Activated CD4-positive, alpha-beta T cell treated with anti-CD3 and anti-CD28 coated beads, Interleukin-2, Interleukin-6, amounts not matched to agents 100 ng/mL and 50 ng/mL, durations not matched to agents 16 hours and 8 hours (primary cell): ENCODE measurements at regions not wholly inside any gene's neighbourhood (a gene's known extent, or its start where the extent isn't known, plus 50 kb on each side); places are given as distances from the start of the nearest gene placed in this dataset.

Experiments
- DNase-seq: peaks from one replicate; pipeline ENCODE4 v3.0.0-alpha.2; 2020

GRCh38 chr4:110967936-110968335, 345.1 kb upstream of the PITX2 start:
- no peak for DNase-seq

- DNase-seq, result peak; percentile 47
Observed at GRCh38 chr4:110970642-110971041, 347.8 kb upstream of the PITX2 start.

- DNase-seq, result no peak
Observed at GRCh38 chr4:110975338-110975737, 352.5 kb upstream of the PITX2 start.

GRCh38 chr4:110977554-110977953, 354.7 kb upstream of the PITX2 start:
- no peak for DNase-seq

- no peak for DNase-seq
Observed at GRCh38 chr4:110978761-110979160, 355.9 kb upstream of the PITX2 start.

- no peak for DNase-seq
Observed at GRCh38 chr4:110982486-110982885, 359.6 kb upstream of the PITX2 start.

GRCh38 chr4:110988722-110989121, 365.8 kb upstream of the PITX2 start:
- DNase-seq, result no peak

GRCh38 chr4:110989125-110989524, 366.2 kb upstream of the PITX2 start:
- DNase-seq, result no peak

GRCh38 chr4:110994781-110995180, 371.9 kb upstream of the PITX2 start:
- no peak for DNase-seq

GRCh38 chr4:110998320-110998719, 375.4 kb upstream of the PITX2 start:
- no peak for DNase-seq

GRCh38 chr4:111011458-111011857, 388.6 kb upstream of the PITX2 start:
- DNase-seq, result no peak

GRCh38 chr4:111013846-111014245, 391.0 kb upstream of the PITX2 start:
- DNase-seq, result no peak

- DNase-seq, result no peak
Observed at GRCh38 chr4:111014537-111014936, 391.7 kb upstream of the PITX2 start.

- DNase-seq, result no peak
Observed at GRCh38 chr4:111016416-111016815, 393.5 kb upstream of the PITX2 start.

GRCh38 chr4:111018216-111018615, 395.3 kb upstream of the PITX2 start:
- DNase-seq, result no peak

- no peak for DNase-seq
Observed at GRCh38 chr4:111020476-111020875, 397.6 kb upstream of the PITX2 start.

GRCh38 chr4:111020961-111021360, 398.1 kb upstream of the PITX2 start:
- DNase-seq, result no peak

- no peak for DNase-seq
Observed at GRCh38 chr4:111022758-111023157, 399.9 kb upstream of the PITX2 start.

- DNase-seq, result no peak
Observed at GRCh38 chr4:111027526-111027925, 404.6 kb upstream of the PITX2 start.

- DNase-seq, result no peak
Observed at GRCh38 chr4:111028795-111029194, 405.9 kb upstream of the PITX2 start.

- DNase-seq, result no peak
Observed at GRCh38 chr4:111031001-111031579, 408.2 kb upstream of the PITX2 start.

GRCh38 chr4:111031596-111031995, 408.7 kb upstream of the PITX2 start:
- DNase-seq, result no peak

- DNase-seq, result no peak
Observed at GRCh38 chr4:111037591-111038360, 414.9 kb upstream of the PITX2 start.

GRCh38 chr4:111040904-111041303, 418.0 kb upstream of the PITX2 start:
- DNase-seq, result no peak

GRCh38 chr4:111043286-111043685, 420.4 kb upstream of the PITX2 start:
- DNase-seq, result no peak
